Omental fat pad (tissue), 3 donors: ENCODE measurements at regions not wholly inside any gene's neighbourhood (a gene's known extent, or its start where the extent isn't known, plus 50 kb on each side); places are given as distances from the start of the nearest gene placed in this dataset.
A peak's percentile ranks its signal among the peaks of the same experiment; 100 is the strongest.

Experiments used
- ATAC-seq: fragments of 150-250 bp; one replicate; pipeline ENCODE4 v1.9.1; 2016; ENCODE audit warnings: mild to moderate bottlenecking, moderate library complexity; ENCODE audit not compliant: low FRiP score
- DNase-seq: peaks from one replicate; pipeline ENCODE4 v3.0.0-alpha.2; 2019; ENCODE audit warnings: low spot score
- CTCF ChIP-seq, 3 donors: fragments of 450-650 bp; IDR thresholded peaks; one replicate each; pipeline ENCODE4 v1.5.1; 2016 to 2017; ENCODE audit warnings: antibody characterized with exemption in 3 of 3, mild to moderate bottlenecking in 3 of 3, moderate library complexity in 2 of 3

- DNase-seq (no peak), ATAC-seq (no peak)
- TF ChIP-seq CTCF (IDR thresholded peaks at IDR 0.05), result no peak
These were observed 343.1 kb downstream of the C16orf95 start for GRCh38 chr16:86974120-86974519.

GRCh38 chr16:86975445-86975844 lies 341.7 kb downstream of the C16orf95 start:
- DNase-seq, result no peak
- peak; percentile 37 for ATAC-seq
- TF ChIP-seq CTCF (IDR thresholded peaks at IDR 0.05), result no peak

GRCh38 chr16:86977076-86977676 lies 340.0 kb downstream of the C16orf95 start:
- ATAC-seq, result no peak
- no peak for DNase-seq
- TF ChIP-seq CTCF (IDR thresholded peaks at IDR 0.05), result no peak

- DNase-seq, result no peak
- ATAC-seq, result no peak
- no peak for TF ChIP-seq CTCF (IDR thresholded peaks at IDR 0.05)
These were observed 338.7 kb downstream of the C16orf95 start for GRCh38 chr16:86978445-86979030.

GRCh38 chr16:86979061-86979460 lies 338.1 kb downstream of the C16orf95 start:
- no peak for TF ChIP-seq CTCF (IDR thresholded peaks at IDR 0.05)
- no peak for DNase-seq
- no peak for ATAC-seq

GRCh38 chr16:86979984-86980553 lies 337.1 kb downstream of the C16orf95 start:
- TF ChIP-seq CTCF (IDR thresholded peaks at IDR 0.05), result no peak
- DNase-seq (no peak), ATAC-seq (no peak)

- no peak for TF ChIP-seq CTCF (IDR thresholded peaks at IDR 0.05)
- DNase-seq (no peak), ATAC-seq (no peak)
These were observed 336.5 kb downstream of the C16orf95 start for GRCh38 chr16:86980644-86981043.
